Ishikawa (cell line): ENCODE measurements at regions not wholly inside any gene's neighbourhood (a gene's known extent, or its start where the extent isn't known, plus 50 kb on each side); places are given as distances from the start of the nearest gene placed in this dataset.

Experiments
- CEBPB ChIP-seq: IDR thresholded peaks from 2 replicates; pipeline ENCODE4 v1.6.1; 2012
- CREB1 ChIP-seq: IDR thresholded peaks from 2 replicates; pipeline ENCODE4 v1.6.1; 2012; ENCODE audit warnings: low read depth
- EGR1 ChIP-seq: IDR thresholded peaks from 2 replicates; pipeline ENCODE4 v1.6.1; 2012
- EP300 ChIP-seq: IDR thresholded peaks from 2 replicates; pipeline ENCODE4 v1.6.1; 2012; ENCODE audit warnings: borderline replicate concordance
- FOXM1 ChIP-seq: IDR thresholded peaks from 2 replicates; pipeline ENCODE4 v1.6.1; 2012; ENCODE audit warnings: low read depth, borderline replicate concordance
- NFIC ChIP-seq: IDR thresholded peaks from 2 replicates; pipeline ENCODE4 v1.6.1; 2012
- RAD21 ChIP-seq: IDR thresholded peaks from 2 replicates; pipeline ENCODE4 v1.6.1; 2012; ENCODE audit warnings: low read depth
- TAF1 ChIP-seq: IDR thresholded peaks from 2 replicates; pipeline ENCODE4 v1.6.1; 2012; ENCODE audit warnings: low read depth, mild to moderate bottlenecking
- TCF12 ChIP-seq: IDR thresholded peaks from 2 replicates; pipeline ENCODE4 v1.6.1; 2012; ENCODE audit warnings: low read depth
- TEAD4 ChIP-seq: IDR thresholded peaks from 2 replicates; pipeline ENCODE4 v1.6.1; 2012
- YY1 ChIP-seq: IDR thresholded peaks from 2 replicates; pipeline ENCODE4 v1.6.1; 2012; ENCODE audit warnings: low read depth
- ZBTB7A ChIP-seq: IDR thresholded peaks from 2 replicates; pipeline ENCODE4 v1.6.1; 2012; ENCODE audit warnings: low read depth
- TF ChIP-seq, protein P1 (sequence below): IDR thresholded peaks from 2 replicates; pipeline ENCODE4 v1.6.1; 2012
- TF ChIP-seq, protein P2 (sequence below): IDR thresholded peaks from 2 replicates; pipeline ENCODE4 v1.6.1; 2012
- TF ChIP-seq, protein P3 (sequence below): IDR thresholded peaks from 2 replicates; pipeline ENCODE4 v1.6.1; 2012; ENCODE audit warnings: low read depth, mild to moderate bottlenecking

DNA sequence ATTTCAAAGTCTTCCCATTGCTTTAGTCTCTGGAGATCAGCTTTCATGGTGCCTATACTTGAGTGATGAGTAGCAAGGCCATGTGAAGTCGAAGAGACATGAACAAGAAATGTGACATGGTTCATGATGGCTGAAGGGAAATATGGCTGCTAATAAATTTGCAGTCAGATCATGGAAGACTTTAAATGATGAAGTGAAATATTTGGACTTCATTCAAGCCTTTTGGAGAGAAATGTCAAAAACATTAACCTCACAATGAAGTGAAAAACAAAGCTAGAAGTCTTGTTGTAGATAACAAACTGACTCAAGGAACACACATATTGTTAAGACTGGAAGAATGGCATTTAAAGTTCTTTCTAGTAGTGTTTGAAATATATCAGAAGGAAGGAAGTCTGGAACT is 120.3 kb upstream of the CCDC54 start:
- TF ChIP-seq FOXM1 (no peak), CEBPB (no peak), EGR1 (no peak), ZBTB7A (no peak), TCF12 (no peak), NFIC (no peak), TAF1 (no peak), YY1 (no peak), TEAD4 (no peak), CREB1 (no peak), EP300 (no peak), RAD21 (no peak)
- TF ChIP-seq, protein P1, sequence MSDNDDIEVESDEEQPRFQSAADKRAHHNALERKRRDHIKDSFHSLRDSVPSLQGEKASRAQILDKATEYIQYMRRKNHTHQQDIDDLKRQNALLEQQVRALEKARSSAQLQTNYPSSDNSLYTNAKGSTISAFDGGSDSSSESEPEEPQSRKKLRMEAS, result no peak
- TF ChIP-seq, protein P2, sequence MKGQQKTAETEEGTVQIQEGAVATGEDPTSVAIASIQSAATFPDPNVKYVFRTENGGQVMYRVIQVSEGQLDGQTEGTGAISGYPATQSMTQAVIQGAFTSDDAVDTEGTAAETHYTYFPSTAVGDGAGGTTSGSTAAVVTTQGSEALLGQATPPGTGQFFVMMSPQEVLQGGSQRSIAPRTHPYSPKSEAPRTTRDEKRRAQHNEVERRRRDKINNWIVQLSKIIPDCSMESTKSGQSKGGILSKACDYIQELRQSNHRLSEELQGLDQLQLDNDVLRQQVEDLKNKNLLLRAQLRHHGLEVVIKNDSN, result no peak
- TF ChIP-seq, protein P3, sequence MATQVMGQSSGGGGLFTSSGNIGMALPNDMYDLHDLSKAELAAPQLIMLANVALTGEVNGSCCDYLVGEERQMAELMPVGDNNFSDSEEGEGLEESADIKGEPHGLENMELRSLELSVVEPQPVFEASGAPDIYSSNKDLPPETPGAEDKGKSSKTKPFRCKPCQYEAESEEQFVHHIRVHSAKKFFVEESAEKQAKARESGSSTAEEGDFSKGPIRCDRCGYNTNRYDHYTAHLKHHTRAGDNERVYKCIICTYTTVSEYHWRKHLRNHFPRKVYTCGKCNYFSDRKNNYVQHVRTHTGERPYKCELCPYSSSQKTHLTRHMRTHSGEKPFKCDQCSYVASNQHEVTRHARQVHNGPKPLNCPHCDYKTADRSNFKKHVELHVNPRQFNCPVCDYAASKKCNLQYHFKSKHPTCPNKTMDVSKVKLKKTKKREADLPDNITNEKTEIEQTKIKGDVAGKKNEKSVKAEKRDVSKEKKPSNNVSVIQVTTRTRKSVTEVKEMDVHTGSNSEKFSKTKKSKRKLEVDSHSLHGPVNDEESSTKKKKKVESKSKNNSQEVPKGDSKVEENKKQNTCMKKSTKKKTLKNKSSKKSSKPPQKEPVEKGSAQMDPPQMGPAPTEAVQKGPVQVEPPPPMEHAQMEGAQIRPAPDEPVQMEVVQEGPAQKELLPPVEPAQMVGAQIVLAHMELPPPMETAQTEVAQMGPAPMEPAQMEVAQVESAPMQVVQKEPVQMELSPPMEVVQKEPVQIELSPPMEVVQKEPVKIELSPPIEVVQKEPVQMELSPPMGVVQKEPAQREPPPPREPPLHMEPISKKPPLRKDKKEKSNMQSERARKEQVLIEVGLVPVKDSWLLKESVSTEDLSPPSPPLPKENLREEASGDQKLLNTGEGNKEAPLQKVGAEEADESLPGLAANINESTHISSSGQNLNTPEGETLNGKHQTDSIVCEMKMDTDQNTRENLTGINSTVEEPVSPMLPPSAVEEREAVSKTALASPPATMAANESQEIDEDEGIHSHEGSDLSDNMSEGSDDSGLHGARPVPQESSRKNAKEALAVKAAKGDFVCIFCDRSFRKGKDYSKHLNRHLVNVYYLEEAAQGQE, result no peak

DNA sequence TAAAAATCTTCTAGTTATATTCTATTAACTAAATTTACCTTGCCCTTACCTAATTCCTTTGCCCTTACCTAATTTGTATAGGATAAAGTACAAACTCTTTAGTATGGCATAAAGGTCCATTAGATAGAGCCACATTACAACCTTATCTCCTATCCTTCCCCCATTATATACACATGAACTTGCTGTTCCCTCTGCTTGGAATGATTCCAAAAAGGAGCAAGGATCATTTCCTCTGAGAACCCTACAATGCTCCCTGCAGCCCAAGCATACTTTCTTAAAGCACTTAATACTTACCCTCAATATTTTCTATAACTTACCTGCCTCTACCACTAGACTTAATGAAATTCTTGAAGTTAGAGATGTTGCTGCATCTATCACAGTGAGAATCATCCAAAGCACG is 118.9 kb upstream of the CCDC54 start:
- no peak for TF ChIP-seq FOXM1
- TF ChIP-seq TEAD4, result no peak
- TF ChIP-seq, protein P3, result no peak
- TF ChIP-seq ZBTB7A, result no peak
- no peak for TF ChIP-seq NFIC
- TF ChIP-seq, protein P2, result no peak
- TF ChIP-seq TAF1, result no peak
- TF ChIP-seq EGR1, result no peak

DNA sequence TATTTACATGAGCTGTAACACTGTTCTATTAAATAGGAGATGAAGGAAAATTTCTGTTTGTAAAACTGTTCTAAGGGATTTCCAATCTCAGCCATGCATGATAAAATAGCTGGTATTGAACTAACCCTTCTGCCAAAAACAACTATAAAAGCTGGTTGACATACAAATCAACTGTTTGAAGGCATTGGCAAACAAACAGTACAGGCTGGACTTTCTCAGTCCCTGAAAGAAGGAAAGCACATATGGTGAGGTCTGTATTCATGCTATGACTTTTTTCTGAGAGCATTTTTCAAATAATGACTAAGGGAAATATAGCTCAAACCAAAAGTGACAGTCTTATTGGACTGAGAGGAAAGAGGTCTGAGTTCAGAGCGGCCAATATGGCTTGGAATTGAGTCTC is 117.0 kb upstream of the CCDC54 start:
- TF ChIP-seq CREB1 (no peak), NFIC (no peak), EP300 (no peak), CEBPB (no peak), EGR1 (no peak), TCF12 (no peak), ZBTB7A (no peak), TEAD4 (no peak), YY1 (no peak), RAD21 (no peak), FOXM1 (no peak), TAF1 (no peak)
- TF ChIP-seq, protein P2, result no peak
- TF ChIP-seq, protein P3, result no peak
- TF ChIP-seq, protein P1, result no peak

DNA sequence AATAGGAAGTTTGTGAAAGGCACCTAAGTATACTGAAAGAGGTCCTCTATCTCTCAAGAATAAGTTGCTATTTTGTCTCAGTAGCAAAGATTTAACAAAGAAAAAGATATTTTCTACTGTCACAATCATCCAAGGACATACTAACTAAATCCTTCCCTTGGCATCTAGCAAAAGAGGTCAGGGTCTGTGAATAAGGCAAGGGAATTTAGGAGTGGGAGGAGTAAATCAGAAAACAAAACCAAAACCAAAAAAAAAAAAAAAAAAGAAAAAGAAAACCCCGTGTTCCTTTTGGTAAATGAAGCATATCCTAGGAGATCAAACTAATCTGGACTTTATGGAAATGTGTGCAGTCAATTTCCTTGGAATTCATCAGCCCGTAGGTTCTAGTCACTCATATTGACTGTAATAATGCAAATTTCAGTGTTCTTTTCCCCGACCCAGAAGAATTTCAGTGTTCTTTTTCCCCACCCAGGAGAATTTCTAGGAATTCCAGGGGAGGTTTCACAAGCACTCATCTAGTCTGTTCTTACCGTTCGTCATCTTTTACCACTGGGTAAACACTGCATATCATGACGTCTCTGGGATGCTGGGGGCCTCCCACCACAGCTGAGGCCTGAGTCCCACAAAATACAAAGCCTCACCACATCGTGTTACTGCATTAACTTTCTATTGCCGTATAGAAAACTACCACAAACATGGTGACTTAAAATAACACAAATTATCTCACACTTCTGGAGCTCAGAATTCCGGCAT is 113.8 kb upstream of the CCDC54 start:
- TF ChIP-seq CEBPB (no peak), CREB1 (no peak), TCF12 (no peak), TAF1 (no peak), EGR1 (no peak), NFIC (no peak), YY1 (no peak), RAD21 (no peak)
- TF ChIP-seq, protein P1, result no peak
